Adrenal gland (tissue), 5 donors: ENCODE measurements at regions not wholly inside any gene's neighbourhood (a gene's known extent, or its start where the extent isn't known, plus 50 kb on each side); places are given as distances from the start of the nearest gene placed in this dataset.

Experiments used
- POLR2A ChIP-seq, 2 donors: fragments of 450-650 bp; IDR thresholded peaks; one replicate each; pipeline ENCODE4 v1.6.1; 2017; ENCODE audit warnings: antibody characterized with exemption in 2 of 2, mild to moderate bottlenecking in 2 of 2, moderate library complexity in 1 of 2
- TF ChIP-seq, protein P1 (sequence below), 6 experiments: fragments of 450-650 bp in 4 of 6; fragments of 200-600 bp in 2 of 6; sonication (generic) in 1 of 6; IDR thresholded peaks; 1 replicate in 5 of 6; 2 replicates in 1 of 6; pipeline versions ENCODE4 v1.5.1 to v1.8.0; 2016 to 2021; ENCODE audit warnings: antibody characterized with exemption in 6 of 6, mild to moderate bottlenecking in 2 of 6, moderate library complexity in 1 of 6
- donor health status: DM: no; HTN: no; CAD: no.

DNA sequence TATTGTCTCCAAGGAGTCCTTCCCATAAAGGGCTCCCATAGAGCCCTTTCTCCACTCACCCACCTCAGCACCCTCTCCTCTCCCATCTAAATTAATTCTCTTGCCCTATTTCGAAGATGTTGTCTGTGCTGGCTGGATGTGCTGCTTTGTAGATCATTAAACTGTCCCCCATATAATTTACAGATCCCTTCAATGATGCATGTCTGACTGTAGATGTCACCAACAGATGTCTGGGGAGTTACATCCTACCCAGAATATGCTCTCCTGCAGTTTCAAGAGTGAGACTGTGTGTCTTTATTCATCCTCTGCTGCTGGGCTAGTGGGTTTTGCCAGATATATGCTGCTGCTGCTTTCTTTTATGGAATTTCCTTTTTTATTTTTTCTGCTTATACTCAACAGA is 351.2 kb downstream of the MLLT3 start:
- TF ChIP-seq, protein P1, sequence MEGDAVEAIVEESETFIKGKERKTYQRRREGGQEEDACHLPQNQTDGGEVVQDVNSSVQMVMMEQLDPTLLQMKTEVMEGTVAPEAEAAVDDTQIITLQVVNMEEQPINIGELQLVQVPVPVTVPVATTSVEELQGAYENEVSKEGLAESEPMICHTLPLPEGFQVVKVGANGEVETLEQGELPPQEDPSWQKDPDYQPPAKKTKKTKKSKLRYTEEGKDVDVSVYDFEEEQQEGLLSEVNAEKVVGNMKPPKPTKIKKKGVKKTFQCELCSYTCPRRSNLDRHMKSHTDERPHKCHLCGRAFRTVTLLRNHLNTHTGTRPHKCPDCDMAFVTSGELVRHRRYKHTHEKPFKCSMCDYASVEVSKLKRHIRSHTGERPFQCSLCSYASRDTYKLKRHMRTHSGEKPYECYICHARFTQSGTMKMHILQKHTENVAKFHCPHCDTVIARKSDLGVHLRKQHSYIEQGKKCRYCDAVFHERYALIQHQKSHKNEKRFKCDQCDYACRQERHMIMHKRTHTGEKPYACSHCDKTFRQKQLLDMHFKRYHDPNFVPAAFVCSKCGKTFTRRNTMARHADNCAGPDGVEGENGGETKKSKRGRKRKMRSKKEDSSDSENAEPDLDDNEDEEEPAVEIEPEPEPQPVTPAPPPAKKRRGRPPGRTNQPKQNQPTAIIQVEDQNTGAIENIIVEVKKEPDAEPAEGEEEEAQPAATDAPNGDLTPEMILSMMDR (IDR thresholded peaks at IDR 0.05) = no peak
- TF ChIP-seq POLR2A (IDR thresholded peaks at IDR 0.05) = no peak
